ENCODE measurements at regions not wholly inside any gene's neighbourhood (a gene's known extent, or its start where the extent isn't known, plus 50 kb on each side); places are given as distances from the start of the nearest gene placed in this dataset.

DNA sequence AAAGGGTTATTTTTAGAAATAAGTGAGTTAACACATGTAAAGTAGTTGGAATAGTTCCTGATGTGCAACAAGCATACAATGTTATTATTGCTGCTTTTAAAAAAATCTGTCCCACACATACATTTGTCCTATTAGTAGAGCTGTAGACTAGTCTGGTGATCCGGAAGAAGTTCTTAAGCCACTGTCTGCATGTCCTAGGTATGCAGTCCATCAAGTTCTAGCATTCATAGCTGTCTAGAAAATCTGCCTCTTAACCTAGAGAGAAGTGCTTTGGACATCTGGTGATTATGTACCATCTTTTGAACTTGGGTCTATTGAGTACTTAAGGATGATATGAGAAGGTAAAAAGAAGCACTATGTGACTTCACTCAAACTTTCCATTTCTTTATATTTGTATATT lies 439.9 kb upstream of the NAALADL2 start:
- TF ChIP-seq, protein P1, sequence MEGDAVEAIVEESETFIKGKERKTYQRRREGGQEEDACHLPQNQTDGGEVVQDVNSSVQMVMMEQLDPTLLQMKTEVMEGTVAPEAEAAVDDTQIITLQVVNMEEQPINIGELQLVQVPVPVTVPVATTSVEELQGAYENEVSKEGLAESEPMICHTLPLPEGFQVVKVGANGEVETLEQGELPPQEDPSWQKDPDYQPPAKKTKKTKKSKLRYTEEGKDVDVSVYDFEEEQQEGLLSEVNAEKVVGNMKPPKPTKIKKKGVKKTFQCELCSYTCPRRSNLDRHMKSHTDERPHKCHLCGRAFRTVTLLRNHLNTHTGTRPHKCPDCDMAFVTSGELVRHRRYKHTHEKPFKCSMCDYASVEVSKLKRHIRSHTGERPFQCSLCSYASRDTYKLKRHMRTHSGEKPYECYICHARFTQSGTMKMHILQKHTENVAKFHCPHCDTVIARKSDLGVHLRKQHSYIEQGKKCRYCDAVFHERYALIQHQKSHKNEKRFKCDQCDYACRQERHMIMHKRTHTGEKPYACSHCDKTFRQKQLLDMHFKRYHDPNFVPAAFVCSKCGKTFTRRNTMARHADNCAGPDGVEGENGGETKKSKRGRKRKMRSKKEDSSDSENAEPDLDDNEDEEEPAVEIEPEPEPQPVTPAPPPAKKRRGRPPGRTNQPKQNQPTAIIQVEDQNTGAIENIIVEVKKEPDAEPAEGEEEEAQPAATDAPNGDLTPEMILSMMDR (conservative IDR thresholded peaks at IDR 0.05; ENCODE audit: low read length) = no peak
- TF ChIP-seq EZH2phosphoT487 (IDR thresholded peaks at IDR 0.05; ENCODE audit: borderline replicate concordance, low read depth, low read length) = no peak
